Chondrocyte (in vitro differentiated cells): ENCODE measurements at regions not wholly inside any gene's neighbourhood (a gene's known extent, or its start where the extent isn't known, plus 50 kb on each side); places are given as distances from the start of the nearest gene placed in this dataset.

Source experiments
- DNase-seq: peaks from one replicate; pipeline ENCODE4 v3.0.0; 2021; ENCODE audit warnings: mixed read lengths, low spot score
- H3K27ac Mint-ChIP-seq: one replicate; pipeline ENCODE4 v1.8.0; 2021; ENCODE audit warnings: mild to moderate bottlenecking, moderate library complexity, mixed read lengths; ENCODE audit not compliant: unreplicated experiment
- H3K27me3 Mint-ChIP-seq: 2 replicates; pipeline ENCODE4 v1.8.0; 2021; ENCODE audit warnings: low read depth, mixed read lengths
- H3K36me3 Mint-ChIP-seq: 2 replicates; pipeline ENCODE4 v1.8.0; 2021; ENCODE audit warnings: low read depth, mixed read lengths
- H3K4me1 Mint-ChIP-seq: 2 replicates; pipeline ENCODE4 v1.8.0; 2021; ENCODE audit warnings: low read depth, mild to moderate bottlenecking, mixed read lengths
- H3K4me3 Mint-ChIP-seq: one replicate; pipeline ENCODE4 v1.8.0; 2021; ENCODE audit warnings: mild to moderate bottlenecking, moderate library complexity, mixed read lengths; ENCODE audit not compliant: unreplicated experiment
- H3K9me3 Mint-ChIP-seq: 2 replicates; pipeline ENCODE4 v1.8.0; 2021; ENCODE audit warnings: low read depth, mixed read lengths
- TF ChIP-seq, protein P1 (sequence below): fragments of 200-600 bp; sonication (generic); IDR thresholded peaks from 2 replicates; pipeline ENCODE4 v1.5.0; 2021; ENCODE audit warnings: antibody characterized with exemption, mild to moderate bottlenecking, moderate library complexity

DNA sequence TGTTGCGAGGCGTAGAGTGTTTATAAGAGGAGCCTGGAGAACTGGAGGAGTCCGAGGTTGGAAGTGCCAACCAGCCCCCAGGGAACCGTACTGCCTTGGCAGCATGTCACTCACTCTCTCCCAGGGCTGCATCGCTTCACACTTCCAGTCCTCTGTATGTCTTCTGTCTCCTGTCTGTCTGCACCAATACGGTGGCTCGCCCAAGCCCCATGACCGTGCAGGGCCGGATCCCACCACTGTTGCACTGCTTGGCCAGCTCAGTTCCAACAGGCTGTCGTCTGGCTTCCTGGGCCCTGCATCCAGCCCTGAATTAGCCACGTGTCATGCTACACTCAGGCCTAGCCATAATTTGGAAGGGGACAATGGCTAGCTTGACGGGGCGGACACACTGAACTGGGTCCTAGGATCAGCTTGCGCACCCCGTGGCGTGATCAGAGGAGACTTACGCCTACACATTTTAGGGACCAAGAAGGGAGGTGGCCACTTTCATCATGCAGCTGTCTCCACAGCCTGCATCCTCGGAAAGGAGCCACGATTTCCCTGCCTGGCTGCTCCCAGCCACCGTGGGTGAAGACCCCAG is 147.1 kb downstream of the URI1 start:
- DNase-seq = peak; percentile 81
- TF ChIP-seq, protein P1, sequence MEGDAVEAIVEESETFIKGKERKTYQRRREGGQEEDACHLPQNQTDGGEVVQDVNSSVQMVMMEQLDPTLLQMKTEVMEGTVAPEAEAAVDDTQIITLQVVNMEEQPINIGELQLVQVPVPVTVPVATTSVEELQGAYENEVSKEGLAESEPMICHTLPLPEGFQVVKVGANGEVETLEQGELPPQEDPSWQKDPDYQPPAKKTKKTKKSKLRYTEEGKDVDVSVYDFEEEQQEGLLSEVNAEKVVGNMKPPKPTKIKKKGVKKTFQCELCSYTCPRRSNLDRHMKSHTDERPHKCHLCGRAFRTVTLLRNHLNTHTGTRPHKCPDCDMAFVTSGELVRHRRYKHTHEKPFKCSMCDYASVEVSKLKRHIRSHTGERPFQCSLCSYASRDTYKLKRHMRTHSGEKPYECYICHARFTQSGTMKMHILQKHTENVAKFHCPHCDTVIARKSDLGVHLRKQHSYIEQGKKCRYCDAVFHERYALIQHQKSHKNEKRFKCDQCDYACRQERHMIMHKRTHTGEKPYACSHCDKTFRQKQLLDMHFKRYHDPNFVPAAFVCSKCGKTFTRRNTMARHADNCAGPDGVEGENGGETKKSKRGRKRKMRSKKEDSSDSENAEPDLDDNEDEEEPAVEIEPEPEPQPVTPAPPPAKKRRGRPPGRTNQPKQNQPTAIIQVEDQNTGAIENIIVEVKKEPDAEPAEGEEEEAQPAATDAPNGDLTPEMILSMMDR = no peak
- Mint-ChIP-seq H3K4me1 (no peaks in the 10 kb centered on the region), H3K9me3 (no peaks in the 10 kb centered on the region), H3K4me3 (no peak overlapping the region), H3K27ac (no peak overlapping the region), H3K27me3 (no peaks in the 10 kb centered on the region), H3K36me3 (no peaks in the 10 kb centered on the region)

DNA sequence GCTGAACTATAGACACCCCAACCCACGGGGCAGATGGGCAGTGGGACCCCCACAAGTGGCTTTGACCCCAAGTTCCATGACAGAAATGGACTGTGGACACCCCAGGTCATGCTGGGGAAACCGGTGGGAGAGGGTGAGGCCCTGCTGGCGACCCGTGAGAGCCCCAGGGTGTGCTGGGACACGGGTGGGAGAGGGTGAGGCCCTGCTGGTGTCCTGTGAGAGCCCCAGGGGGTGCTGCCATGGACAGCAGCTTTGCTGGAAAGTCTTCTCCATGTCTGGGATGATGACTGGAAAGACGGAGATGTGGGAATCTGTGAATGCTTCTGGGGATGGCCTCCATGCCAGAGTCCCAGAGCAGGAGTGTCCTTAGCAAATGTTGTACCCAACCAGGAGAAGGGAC is 148.4 kb downstream of the URI1 start:
- Mint-ChIP-seq H3K36me3 (no peaks in the 10 kb centered on the region), H3K4me3 (no peak overlapping the region), H3K27me3 (no peaks in the 10 kb centered on the region), H3K4me1 (no peaks in the 10 kb centered on the region), H3K9me3 (no peaks in the 10 kb centered on the region), H3K27ac (no peak overlapping the region)
- TF ChIP-seq, protein P1 = no peak
- peak; percentile 60 for DNase-seq

GRCh38 chr19:30090963-30091362 is 148.9 kb downstream of the URI1 start:
- H3K27ac Mint-ChIP-seq = no peak overlapping the region
- DNase-seq = peak; percentile 58

GRCh38 chr19:30091456-30091855 is 149.4 kb downstream of the URI1 start:
- Mint-ChIP-seq H3K27ac (no peak overlapping the region), H3K27me3 (no peaks in the 10 kb centered on the region), H3K36me3 (no peaks in the 10 kb centered on the region), H3K9me3 (no peaks in the 10 kb centered on the region), H3K4me3 (no peak overlapping the region), H3K4me1 (no peaks in the 10 kb centered on the region)
- no peak for DNase-seq
- TF ChIP-seq, protein P1 = no peak

More at GRCh38 chr19:30090963-30091362, 148.9 kb downstream of the URI1 start:
- no peak overlapping the region for H3K4me3 Mint-ChIP-seq
- TF ChIP-seq, protein P1 = no peak
- H3K4me1 Mint-ChIP-seq = no peaks in the 10 kb centered on the region
- no peaks in the 10 kb centered on the region for H3K36me3 Mint-ChIP-seq
- no peaks in the 10 kb centered on the region for H3K9me3 Mint-ChIP-seq
- no peaks in the 10 kb centered on the region for H3K27me3 Mint-ChIP-seq

- Mint-ChIP-seq H3K4me3 (no peak overlapping the region), H3K9me3 (no peaks in the 10 kb centered on the region), H3K27me3 (no peaks in the 10 kb centered on the region), H3K36me3 (no peaks in the 10 kb centered on the region), H3K27ac (no peak overlapping the region), H3K4me1 (no peaks in the 10 kb centered on the region)
- no peak for DNase-seq
- TF ChIP-seq, protein P1 = no peak
Measured at GRCh38 chr19:30091856-30092255, 149.8 kb downstream of the URI1 start.
